NCI-H82 (cell line): ENCODE measurements at regions not wholly inside any gene's neighbourhood (a gene's known extent, or its start where the extent isn't known, plus 50 kb on each side); places are given as distances from the start of the nearest gene placed in this dataset.

Source experiments
- DNase-seq: peaks from one replicate; lab custom pipeline; 2025; lab: John Stamatoyannopoulos, UW

DNA sequence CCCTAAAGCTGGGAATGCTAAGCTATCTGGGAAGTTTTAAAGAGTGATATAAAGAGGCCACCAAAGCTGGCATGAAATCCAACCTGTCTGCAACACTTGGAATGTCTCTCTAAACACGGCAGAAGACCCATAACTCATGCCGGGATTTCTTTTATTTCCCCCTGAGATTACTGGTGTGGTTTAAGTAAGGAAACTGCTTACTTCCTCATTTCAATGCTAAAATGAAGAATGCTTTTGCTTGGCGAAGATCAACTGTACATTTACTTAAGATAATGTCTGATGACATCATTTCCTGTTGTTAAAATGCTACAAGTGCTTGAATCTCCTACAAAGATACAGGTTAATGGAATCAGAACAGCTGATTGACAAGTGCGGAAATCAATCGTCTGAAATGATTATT is 353.8 kb upstream of the SALL3 start:
- DNase-seq: no peak

- no peak for DNase-seq
Measured at GRCh38 chr18:78627551-78628346, 351.9 kb upstream of the SALL3 start.

DNA sequence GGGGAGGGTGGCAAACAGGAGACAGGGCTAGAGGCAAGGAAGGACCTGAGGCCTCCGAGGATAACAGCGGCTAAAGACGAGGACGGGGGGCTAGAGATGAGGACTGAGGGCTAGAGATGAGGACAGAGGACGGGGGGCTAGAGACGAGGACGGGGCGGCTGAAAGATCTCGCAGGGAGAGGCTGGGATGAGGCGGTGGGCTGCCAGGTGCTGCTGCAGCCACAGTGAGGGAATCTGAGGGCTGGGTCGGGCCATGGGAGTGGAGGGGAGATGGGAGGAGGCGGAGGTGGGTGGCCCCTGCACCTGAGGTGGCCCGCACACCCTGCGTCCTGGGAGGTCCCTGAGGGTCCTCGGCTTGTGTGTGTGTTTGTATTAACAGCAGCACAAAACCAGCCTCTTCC is 350.2 kb upstream of the SALL3 start:
- no peak for DNase-seq

DNA sequence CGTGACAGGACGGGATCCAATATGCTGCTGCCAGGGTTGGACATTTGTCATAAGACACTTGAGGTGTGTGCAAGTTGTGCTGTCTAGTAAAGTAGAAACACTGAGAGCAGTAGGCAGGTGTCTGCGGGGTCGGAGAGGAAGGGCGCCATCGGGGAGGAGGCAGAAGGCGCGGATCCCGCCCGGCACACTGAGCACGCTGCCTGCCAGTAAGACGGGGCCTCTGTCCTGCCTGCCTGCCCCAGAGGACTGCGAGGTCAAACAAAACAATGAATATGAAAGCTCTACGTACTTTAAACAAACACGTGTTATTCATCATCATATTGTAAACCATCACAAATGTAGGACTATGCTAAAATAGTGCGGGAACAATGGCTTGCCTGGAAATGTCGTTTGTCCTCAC is 349.3 kb upstream of the SALL3 start:
- DNase-seq: no peak

DNA sequence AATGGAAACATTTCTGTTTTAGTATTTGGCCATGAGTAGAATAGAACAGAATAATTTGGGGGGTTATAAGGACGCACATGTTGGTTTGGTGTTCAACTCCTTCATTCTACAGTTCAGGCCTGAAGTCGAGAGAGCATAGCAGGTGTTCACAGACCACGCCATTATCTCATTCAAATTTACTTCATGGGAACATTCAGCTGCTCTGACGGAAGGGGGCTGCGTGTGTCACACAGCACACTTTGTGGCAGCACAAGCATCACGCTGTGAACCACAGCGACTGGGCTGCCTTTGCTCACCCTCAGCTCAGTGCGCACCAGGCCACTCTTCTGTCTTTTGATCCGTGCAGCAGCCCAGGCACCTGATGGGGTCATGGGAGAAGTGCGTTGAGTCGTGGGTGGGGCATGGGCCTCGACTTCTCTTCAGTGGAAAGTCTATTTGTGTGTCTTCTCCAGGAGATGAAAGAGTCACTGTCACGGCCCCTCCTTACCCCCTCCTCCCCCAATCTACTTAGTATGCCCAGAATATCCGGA is 348.6 kb upstream of the SALL3 start:
- no peak for DNase-seq

- DNase-seq: no peak
Measured at GRCh38 chr18:78632111-78632541, 347.5 kb upstream of the SALL3 start.

- no peak for DNase-seq
Measured at GRCh38 chr18:78634061-78634696, 345.4 kb upstream of the SALL3 start.

- no peak for DNase-seq
Measured at GRCh38 chr18:78635093-78635800, 344.4 kb upstream of the SALL3 start.

DNA sequence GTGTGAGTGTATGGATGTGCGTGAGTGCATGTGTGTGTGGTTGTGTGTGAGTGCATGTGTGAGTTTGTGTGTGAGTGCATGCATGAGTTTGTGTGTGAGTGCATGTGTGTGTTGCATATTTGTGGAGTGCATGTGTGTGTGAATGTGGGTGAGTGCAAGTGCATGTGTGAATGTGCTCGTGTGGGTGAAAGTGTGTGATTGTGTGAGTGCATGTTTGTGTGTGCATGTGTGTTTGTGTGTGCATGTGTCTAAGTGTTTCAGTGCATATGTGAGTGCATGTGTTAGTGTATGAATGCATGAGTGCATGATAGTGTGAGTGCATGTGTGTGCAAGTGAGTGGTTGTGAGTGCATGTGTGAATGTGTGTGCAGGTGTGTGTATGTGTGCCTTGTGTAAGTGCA is 343.4 kb upstream of the SALL3 start:
- no peak for DNase-seq

GRCh38 chr18:78637442-78638402 is 341.9 kb upstream of the SALL3 start:
- DNase-seq: no peak

DNA sequence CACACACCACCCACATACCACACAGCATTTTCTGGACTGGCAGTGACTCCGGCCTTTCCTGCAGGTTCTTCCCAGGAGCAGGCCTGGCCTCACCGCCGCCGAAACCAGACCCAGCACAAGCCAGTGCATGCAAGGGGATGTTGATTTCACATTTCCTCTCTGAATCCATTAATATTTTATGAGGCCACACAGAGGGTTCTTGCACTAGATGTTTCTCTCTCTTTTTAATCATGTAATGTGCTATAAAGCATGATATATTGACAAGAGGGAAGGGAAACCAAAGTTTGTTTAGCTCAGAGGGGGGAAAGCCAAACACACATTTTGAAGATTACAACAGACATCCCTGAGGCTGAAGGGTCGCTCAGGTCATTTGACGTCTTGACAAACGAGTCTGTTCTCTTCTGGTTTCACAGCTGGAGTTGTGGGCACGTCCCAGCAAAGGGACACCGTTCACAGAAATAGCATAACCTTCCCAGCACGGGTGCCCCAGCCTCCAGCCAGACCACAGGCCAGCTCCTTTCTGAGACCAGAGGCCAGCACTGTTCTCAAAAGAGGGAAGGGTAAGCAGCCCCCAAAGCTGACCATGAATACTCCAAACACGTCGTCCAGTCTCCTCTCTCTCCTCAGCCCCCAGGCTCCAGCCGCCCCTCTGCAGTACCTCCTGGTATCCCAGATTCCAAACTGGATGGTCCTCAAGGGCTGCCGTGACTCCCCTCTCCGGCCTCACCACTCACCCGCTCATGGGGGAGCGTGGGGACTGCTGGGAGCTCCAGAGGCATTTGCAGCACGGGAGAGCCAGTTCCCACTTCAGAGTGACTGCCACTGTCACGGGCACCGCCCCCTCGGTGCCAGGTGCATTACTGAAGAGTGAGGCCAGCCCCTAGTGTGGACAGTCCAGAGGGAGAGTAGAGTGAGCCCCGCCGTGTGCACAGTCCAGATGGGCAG is 340.3 kb upstream of the SALL3 start:
- DNase-seq: no peak

DNA sequence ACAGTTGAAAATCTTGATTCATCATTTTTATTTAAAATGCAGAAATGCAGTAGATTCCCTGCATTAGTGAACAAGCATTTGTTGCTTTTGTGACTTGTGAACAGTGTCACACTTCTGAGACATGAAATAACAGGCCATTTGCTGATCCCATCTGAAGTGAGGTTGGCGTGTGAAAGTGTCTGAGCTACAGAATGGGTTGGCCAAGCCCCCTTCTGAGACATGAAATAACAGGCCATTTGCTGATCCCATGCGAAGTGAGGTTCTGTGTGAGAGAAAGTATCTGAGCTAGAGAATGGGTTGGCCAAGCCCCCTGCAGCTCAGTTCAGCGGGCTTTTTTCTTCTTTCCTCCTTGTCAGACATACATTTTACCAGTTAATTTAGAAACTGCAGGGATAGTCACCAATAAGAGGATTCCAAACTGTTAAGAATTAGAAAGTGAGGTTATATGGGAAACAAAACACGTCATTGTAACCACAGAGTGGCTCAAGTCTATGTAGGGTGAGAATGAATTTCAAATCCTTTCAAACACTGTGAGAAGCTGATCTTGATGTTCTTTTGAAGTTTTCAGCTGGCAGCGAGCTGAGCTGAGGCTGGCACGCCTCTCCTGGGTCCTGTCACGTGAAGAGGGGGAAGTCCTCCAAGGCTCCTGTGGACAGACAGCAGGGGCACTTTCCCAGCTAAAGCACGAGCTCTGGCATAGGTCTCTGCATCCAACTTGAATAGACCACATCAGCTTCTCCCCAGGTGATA is 339.2 kb upstream of the SALL3 start:
- no peak for DNase-seq

GRCh38 chr18:78641689-78642231 is 337.9 kb upstream of the SALL3 start:
- no peak for DNase-seq

- no peak for DNase-seq
Measured at GRCh38 chr18:78642296-78642951, 337.2 kb upstream of the SALL3 start.

DNA sequence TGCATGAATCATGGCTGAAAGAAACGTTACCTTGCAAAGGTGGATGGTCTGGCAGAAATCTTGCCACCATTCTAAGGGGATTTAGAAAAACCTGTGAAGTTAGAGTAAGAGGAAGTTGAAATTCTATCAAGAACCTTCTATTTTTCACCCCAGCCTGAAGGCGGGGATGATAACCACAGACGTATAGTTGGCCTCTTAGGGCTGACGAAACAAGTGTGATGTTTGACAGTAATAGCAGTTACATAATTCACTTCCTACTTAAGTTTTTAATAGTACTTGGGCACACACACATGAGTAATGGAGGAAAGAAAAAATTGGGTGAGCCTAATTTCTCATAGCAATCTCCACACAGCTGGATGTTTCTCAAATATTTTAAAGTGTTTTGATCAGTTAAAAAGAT is 336.6 kb upstream of the SALL3 start:
- DNase-seq: no peak

DNA sequence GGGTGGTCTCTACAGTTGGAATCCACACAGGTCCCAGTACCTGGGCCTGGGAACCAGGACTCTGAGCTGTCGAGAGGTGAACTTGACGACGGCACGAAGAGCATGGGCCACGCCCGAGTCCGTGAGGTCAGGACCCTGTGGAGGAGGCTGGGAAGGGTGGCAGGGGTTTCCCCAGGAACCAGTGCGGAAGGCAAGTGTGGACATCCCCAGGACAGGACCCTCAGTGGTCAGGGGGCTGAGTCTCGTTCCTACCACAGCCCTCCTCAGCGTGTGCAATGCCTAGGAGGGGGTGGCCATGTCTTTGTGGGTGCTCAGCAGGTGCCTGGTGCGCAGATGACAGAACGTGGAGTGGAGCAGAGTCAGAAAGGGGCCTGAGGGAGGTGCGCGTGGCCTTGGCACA is 335.6 kb upstream of the SALL3 start:
- DNase-seq: no peak

GRCh38 chr18:78645216-78645615 is 334.4 kb upstream of the SALL3 start:
- DNase-seq: no peak

DNA sequence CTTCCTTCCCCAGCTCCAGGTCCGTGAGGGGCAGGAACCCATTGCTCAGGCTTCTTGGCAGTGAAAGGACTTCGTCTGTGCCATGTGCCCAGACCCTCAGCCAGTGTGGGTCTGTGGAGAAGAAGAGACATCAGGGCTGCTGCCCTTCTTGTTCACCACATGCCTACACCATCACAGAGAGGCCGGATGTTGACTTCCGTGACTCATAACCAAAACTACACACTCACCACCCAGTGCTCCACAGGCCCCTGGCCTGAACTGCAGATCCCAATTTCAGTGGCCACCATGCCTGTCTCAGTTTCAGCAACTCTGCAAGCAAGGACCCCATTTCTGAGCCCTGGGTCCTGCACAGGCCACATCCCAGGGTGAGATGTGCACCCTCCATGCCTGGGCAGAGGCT is 332.6 kb upstream of the SALL3 start:
- no peak for DNase-seq

- no peak for DNase-seq
Measured at GRCh38 chr18:78649421-78649820, 330.2 kb upstream of the SALL3 start.
